PC-9 (cell line): ENCODE measurements at regions not wholly inside any gene's neighbourhood (a gene's known extent, or its start where the extent isn't known, plus 50 kb on each side); places are given as distances from the start of the nearest gene placed in this dataset.

ENCODE experiments used
- BruUV-seq: library from RNA; stranded (reverse); fragments of 400-500 nt; replicated peaks from 2 replicates; lab custom pipeline; 2021; lab: Mats Ljungman, UMichigan
- CTCF ChIA-PET: fragments of 300-600 bp; sonication (Branson Sonifier 250); formaldehyde crosslinking; loops from one replicate; lab custom pipeline; 2022; ENCODE audit warnings: antibody characterized with exemption; lab: Charles Lee
- POLR2A ChIA-PET: fragments of 300-600 bp; sonication (Branson Sonifier 250); formaldehyde crosslinking; loops from one replicate; lab custom pipeline; 2022; ENCODE audit warnings: antibody characterized with exemption; ENCODE audit not compliant: unreplicated experiment; lab: Charles Lee
- DNase-seq, 2 experiments: peaks; one replicate each; pipeline versions ENCODE4 v3.0.0 to v3.0.0-alpha.2; 2015 to 2022; ENCODE audit warnings: mixed read lengths in 1 of 2
- H2AFZ ChIP-seq: fragments of 200-600 bp; sonication (generic); 2 replicates; pipeline ENCODE4 v1.8.1; 2017; ENCODE audit warnings: antibody characterized with exemption
- H3F3A ChIP-seq: fragments of 200-600 bp; sonication (generic); 2 replicates; pipeline ENCODE4 v1.8.1; 2017; ENCODE audit warnings: antibody characterized with exemption, mild to moderate bottlenecking, low read depth; ENCODE audit not compliant: insufficient read depth
- H3K27ac ChIP-seq: fragments of 200-600 bp; sonication (generic); 2 replicates; pipeline ENCODE4 v1.6.1; 2016; ENCODE audit warnings: mixed run types
- H3K27me3 ChIP-seq: fragments of 200-600 bp; sonication (generic); 2 replicates; pipeline ENCODE4 v1.6.1; 2016; ENCODE audit warnings: low read depth, mixed run types; ENCODE audit not compliant: insufficient read depth
- H3K36me3 ChIP-seq: fragments of 200-600 bp; sonication (generic); 2 replicates; pipeline ENCODE4 v1.6.1; 2016; ENCODE audit warnings: low read depth, mixed run types
- H3K4me1 ChIP-seq: fragments of 200-600 bp; sonication (generic); replicated peaks from 2 replicates; pipeline ENCODE4 v1.6.1; 2016; ENCODE audit warnings: mixed run types; ENCODE audit not compliant: insufficient read depth
- H3K4me2 ChIP-seq: fragments of 200-600 bp; sonication (generic); 2 replicates; pipeline ENCODE4 v1.6.1; 2017; ENCODE audit warnings: mixed run types
- H3K4me3 ChIP-seq: fragments of 200-600 bp; sonication (generic); 2 replicates; pipeline ENCODE4 v1.6.1; 2016; ENCODE audit warnings: mixed run types
- H3K79me2 ChIP-seq: fragments of 200-600 bp; sonication (generic); 2 replicates; pipeline ENCODE4 v1.6.1; 2017; ENCODE audit warnings: low read depth, mixed run types
- H3K9me2 ChIP-seq: fragments of 200-600 bp; sonication (generic); 2 replicates; pipeline ENCODE4 v1.8.1; 2017; ENCODE audit warnings: mild to moderate bottlenecking; ENCODE audit not compliant: insufficient read depth
- H3K9me3 ChIP-seq: fragments of 200-600 bp; sonication (generic); 2 replicates; pipeline ENCODE4 v1.8.1; 2016; ENCODE audit warnings: low read depth; ENCODE audit not compliant: insufficient read depth
- H4K20me1 ChIP-seq: fragments of 200-600 bp; sonication (generic); 2 replicates; pipeline ENCODE4 v1.8.1; 2017; ENCODE audit not compliant: insufficient read depth
- EZH2 ChIP-seq: fragments of 200-600 bp; sonication (generic); IDR thresholded peaks from 2 replicates; pipeline ENCODE4 v1.8.0; 2017; ENCODE audit warnings: antibody characterized with exemption, low read depth
- intact Hi-C: fragments of 100-400 bp; cut with micrococcal nuclease; formaldehyde crosslinking; loops from one replicate; pipeline ENCODE4 v1.10.0; 2022; ENCODE audit not compliant: unreplicated experiment
- TF ChIP-seq, protein P1 (sequence below): fragments of 200-600 bp; sonication (generic); conservative IDR thresholded peaks from 2 replicates; pipeline ENCODE4 v1.6.1; 2017; ENCODE audit warnings: mixed run types, antibody characterized with exemption, mild to moderate bottlenecking, moderate library complexity

- POLR2A ChIA-PET = no interaction called here
- BruUV-seq = no TSS peak
- H3K4me3 ChIP-seq = no peak overlapping the region
- TF ChIP-seq, protein P1, sequence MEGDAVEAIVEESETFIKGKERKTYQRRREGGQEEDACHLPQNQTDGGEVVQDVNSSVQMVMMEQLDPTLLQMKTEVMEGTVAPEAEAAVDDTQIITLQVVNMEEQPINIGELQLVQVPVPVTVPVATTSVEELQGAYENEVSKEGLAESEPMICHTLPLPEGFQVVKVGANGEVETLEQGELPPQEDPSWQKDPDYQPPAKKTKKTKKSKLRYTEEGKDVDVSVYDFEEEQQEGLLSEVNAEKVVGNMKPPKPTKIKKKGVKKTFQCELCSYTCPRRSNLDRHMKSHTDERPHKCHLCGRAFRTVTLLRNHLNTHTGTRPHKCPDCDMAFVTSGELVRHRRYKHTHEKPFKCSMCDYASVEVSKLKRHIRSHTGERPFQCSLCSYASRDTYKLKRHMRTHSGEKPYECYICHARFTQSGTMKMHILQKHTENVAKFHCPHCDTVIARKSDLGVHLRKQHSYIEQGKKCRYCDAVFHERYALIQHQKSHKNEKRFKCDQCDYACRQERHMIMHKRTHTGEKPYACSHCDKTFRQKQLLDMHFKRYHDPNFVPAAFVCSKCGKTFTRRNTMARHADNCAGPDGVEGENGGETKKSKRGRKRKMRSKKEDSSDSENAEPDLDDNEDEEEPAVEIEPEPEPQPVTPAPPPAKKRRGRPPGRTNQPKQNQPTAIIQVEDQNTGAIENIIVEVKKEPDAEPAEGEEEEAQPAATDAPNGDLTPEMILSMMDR = no peak
- H3K9me3 ChIP-seq = no peaks in the 10 kb centered on the region
- no peaks in the 10 kb centered on the region for H3K36me3 ChIP-seq
- no peaks in the 10 kb centered on the region for H3K27me3 ChIP-seq
- H3K79me2 ChIP-seq = no peaks in the 10 kb centered on the region
- H3F3A ChIP-seq = no peaks in the 10 kb centered on the region
- no peaks in the 10 kb centered on the region for H3K4me1 ChIP-seq
- no peak overlapping the region for H3K4me2 ChIP-seq
- H3K27ac ChIP-seq = no peak overlapping the region
- intact Hi-C loops = no loop called here
- DNase-seq = no peak
- H2AFZ ChIP-seq = no peak overlapping the region
- no peaks in the 10 kb centered on the region for H3K9me2 ChIP-seq
- H4K20me1 ChIP-seq = no peaks in the 10 kb centered on the region
- CTCF ChIA-PET = no interaction called here
Observed at GRCh38 chr6:144944106-144944505, 659.0 kb downstream of the UTRN start.

- Histone ChIP-seq H3K79me2 (no peaks in the 10 kb centered on the region), H3K4me1 (0 out of 2 replicates have a peak, but pooled peaks cover 1% of the 10 kb centered on the region), H3K27ac (no peak overlapping the region), H3K36me3 (no peaks in the 10 kb centered on the region), H3K4me3 (no peak overlapping the region), H3K4me2 (no peak overlapping the region), H3F3A (no peaks in the 10 kb centered on the region), H2AFZ (no peak overlapping the region), H3K9me2 (no peaks in the 10 kb centered on the region), H3K27me3 (no peaks in the 10 kb centered on the region), H3K9me3 (no peaks in the 10 kb centered on the region), H4K20me1 (no peaks in the 10 kb centered on the region)
- no peak for DNase-seq
- ChIA-PET CTCF (no interaction called here), POLR2A (no interaction called here)
- intact Hi-C loops = no loop called here
- TF ChIP-seq EZH2 = no peak
- TF ChIP-seq, protein P1 = no peak
- BruUV-seq = no TSS peak
Observed at GRCh38 chr6:144947398-144947976, 662.4 kb downstream of the UTRN start.

DNA sequence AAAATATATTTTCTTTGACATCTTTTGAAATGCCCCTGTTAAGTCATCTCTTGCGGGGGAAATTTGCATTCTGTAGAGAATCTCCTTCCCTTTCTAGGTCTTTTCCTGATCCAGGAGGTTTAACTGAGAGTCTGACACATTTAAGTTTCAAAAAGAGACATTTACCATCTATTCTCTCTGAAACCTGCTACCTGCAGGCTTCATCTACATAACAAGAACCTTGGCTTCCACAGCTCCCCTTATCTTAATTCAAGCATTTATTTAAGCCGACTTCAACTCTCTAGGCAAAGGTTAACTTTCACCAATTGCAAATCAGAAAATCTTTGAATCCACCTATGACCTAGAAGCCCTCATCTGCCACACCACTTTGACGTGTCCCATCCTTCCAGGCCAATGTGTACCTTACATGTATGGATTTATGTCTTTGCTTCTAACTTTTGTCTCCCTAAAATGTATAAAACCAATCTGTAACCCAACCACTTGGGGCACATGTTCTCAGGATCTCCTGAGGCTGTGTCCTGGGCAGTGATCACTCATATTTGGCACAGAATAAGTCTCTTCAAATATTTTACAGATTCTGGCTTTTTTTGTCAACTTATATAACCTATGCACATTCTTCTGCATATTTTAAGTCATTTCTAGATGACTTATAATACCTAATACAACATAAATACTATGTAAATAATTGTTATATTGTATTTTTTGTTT is 666.7 kb downstream of the UTRN start:
- intact Hi-C loops = loop anchor here (5.0 kb wide), 1 partner anchor 40 kb away; no protein-coding TSS in a partner anchor
- no peak for DNase-seq

More for the DNA sequence above, 666.7 kb downstream of the UTRN start:
- Histone ChIP-seq H4K20me1 (no peaks in the 10 kb centered on the region), H3K36me3 (no peaks in the 10 kb centered on the region), H3K27me3 (no peaks in the 10 kb centered on the region), H3K4me2 (no peak overlapping the region), H3K4me3 (no peak overlapping the region), H3K4me1 (peaks cover 22% of the 10 kb centered on the region), H3K9me3 (no peaks in the 10 kb centered on the region), H3K79me2 (no peaks in the 10 kb centered on the region), H2AFZ (no peak overlapping the region), H3K9me2 (no peaks in the 10 kb centered on the region), H3F3A (peaks cover 15% of the 10 kb centered on the region), H3K27ac (no peak overlapping the region)
- TF ChIP-seq, protein P1 = no peak
- TF ChIP-seq EZH2 = no peak
- ChIA-PET POLR2A (no interaction called here), CTCF (no interaction called here)
- BruUV-seq = no TSS peak
